ENCODE measurements at regions not wholly inside any gene's neighbourhood (a gene's known extent, or its start where the extent isn't known, plus 50 kb on each side); places are given as distances from the start of the nearest gene placed in this dataset.

- DNase-seq: no peak
Measured at GRCh38 chr1:220409771-220410595, 118.0 kb upstream of the MARK1 start.

DNA sequence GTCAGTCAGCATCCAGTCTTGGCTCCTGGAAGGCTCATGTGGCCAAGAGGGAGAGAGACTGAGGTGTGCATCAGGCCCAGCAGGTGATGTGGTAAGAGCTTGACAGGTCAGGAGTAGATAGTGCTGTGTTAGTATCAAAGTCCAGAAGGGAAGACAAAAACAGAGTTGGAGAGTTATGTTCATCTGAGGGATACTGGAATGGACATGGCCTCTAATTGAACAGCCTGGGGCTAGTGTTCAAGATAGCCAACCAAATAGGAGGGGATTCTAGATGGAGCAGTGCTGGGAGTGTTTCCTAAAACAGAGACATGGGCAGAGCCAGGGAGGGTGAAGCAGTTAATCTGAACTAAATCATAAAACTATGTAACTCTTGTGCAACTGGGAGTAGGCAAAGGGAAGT, 120.7 kb upstream of the MARK1 start:
- DNase-seq: no peak

- no peak for DNase-seq
Measured at GRCh38 chr1:220398238-220398637, 126.0 kb upstream of the RAB3GAP2 start.

DNA sequence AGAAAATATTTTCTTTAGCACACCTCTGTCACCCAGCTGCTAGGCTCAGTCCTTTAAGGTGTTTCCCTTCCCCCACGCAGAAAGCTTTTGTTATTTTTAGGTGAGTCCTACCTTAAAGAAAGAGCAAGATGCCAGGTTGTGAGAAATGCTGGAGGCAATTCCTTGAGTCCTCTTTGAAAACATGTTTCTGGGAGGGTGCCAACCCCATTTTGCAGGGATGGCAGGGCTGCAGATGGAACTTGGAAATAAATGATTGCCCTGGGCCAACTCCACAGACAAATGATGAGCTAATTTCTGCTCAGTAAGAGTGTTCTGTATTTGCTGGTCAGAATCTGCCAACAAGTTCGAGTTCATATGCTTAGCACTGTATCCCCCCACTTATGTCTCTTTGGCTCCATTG, 119.2 kb upstream of the RAB3GAP2 start:
- no peak for DNase-seq

DNA sequence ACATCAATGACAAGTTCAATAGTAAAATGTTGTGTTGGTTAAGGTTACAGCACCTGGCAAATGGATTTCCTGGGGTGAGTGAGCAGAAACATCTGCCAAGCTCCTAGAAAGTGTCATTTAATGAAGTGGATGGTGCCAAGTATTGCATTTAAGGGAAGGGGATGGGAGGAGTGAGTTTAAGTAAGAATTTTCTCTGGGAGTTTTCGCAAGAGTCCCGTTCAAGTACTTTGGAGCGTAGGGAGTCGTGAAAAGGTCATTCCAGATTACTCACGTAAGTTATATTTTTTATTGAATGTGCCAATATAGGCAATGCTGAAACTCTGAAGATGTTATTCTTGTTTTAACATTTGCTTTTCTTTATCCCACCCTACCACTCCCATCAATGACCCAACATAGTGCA, 117.4 kb upstream of the RAB3GAP2 start:
- DNase-seq: no peak

DNA sequence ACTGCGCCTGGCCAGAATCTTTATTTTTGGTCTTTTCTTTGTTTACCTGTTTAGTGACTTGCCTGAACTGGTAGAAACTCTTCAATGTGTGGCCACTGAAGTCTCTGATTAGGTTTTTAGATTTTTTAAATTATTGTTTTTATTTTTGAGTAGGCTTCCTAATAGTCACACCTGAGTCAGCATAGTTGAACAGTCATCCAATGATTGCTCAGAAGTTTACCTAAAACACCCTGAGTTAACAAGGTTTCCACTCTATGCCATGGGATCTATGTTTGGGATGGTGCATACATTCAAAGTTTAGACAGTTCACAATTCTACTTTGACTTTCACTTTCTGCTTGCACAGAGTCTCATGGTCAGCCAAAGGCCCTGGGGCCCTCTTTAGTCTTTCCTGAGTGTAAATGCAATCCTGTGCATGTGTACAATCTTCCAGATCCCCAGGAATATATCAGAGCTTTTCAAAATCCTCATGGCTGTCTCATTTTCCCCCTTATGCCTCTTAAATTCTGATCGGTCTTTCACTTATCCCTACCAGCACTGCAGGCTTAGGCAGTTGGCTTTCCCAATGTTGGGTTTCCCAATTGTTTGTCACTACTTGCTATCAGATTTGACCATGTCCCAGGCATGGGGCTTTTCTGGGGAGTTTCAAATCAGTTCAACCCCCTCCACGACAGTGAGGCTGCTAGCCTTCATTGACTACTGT, 114.4 kb upstream of the RAB3GAP2 start:
- DNase-seq: no peak

- DNase-seq: no peak
Measured at GRCh38 chr1:220385158-220385557, 112.9 kb upstream of the RAB3GAP2 start.

DNA sequence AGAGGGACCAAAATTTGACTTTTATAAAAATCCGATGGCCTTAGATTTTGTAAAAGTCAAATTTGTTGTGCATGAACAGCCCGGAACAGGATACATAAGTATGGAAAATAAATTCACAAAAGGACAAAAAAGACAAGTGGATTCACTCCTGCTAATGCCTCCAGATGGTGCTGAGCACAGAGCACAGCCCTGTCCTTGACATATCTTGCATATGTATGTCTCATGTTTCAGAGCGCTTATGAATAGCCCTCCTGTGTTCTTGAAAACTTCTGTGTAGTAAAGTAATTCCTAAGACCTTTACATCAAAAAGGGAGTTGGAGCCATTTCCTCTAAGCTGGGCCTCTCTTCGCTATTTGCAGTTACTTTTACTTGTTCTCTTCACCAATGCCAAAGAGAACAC, 110.7 kb upstream of the RAB3GAP2 start:
- no peak for DNase-seq

- DNase-seq: no peak
Measured at GRCh38 chr1:220380885-220381284, 108.6 kb upstream of the RAB3GAP2 start.

DNA sequence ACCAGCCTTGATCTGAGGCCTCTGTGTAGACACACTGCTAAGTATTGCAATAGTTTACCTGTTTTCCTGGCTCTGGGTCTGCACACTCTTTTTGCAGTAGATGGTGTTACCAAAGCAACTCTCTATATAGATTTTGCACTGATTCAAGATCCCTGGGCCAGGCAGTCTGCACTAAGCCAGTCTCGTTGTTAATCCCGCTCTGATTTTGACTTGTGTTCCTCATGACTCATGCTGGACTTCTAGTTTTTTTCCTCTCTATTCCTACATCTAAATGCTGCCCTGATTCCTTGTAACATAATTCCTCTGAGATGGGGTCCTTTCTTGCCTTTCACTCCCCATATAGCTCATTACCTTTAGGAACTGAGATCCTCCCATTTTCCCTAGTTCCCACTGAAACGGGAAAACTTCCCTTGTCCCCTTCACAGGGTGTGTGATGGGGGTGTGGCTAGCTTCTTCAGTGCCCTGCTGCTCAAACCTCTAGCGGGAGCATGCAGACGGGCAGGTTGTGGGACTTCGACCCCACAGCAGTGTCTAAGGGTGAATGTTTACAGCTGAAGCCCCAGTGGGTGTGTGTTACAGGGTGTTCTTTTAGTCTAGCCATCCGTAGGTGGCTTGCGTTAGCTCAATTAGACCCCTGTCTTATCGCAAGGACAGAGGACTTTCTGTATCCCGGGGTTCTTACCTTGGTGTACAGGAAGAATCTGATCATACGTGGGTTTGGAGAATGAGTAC, 106.5 kb upstream of the RAB3GAP2 start:
- DNase-seq: no peak

- no peak for DNase-seq
Measured at GRCh38 chr1:220375715-220376114, 103.5 kb upstream of the RAB3GAP2 start.

- no peak for DNase-seq
Measured at GRCh38 chr1:220374449-220374848, 102.2 kb upstream of the RAB3GAP2 start.

- DNase-seq: no peak
Measured at GRCh38 chr1:220372451-220372850, 100.2 kb upstream of the RAB3GAP2 start.

GRCh38 chr1:220371324-220371723, 99.1 kb upstream of the RAB3GAP2 start:
- no peak for DNase-seq

GRCh38 chr1:220370041-220370700, 97.9 kb upstream of the RAB3GAP2 start:
- no peak for DNase-seq

- DNase-seq: no peak
Measured at GRCh38 chr1:220369511-220369910, 97.3 kb upstream of the RAB3GAP2 start.

DNA sequence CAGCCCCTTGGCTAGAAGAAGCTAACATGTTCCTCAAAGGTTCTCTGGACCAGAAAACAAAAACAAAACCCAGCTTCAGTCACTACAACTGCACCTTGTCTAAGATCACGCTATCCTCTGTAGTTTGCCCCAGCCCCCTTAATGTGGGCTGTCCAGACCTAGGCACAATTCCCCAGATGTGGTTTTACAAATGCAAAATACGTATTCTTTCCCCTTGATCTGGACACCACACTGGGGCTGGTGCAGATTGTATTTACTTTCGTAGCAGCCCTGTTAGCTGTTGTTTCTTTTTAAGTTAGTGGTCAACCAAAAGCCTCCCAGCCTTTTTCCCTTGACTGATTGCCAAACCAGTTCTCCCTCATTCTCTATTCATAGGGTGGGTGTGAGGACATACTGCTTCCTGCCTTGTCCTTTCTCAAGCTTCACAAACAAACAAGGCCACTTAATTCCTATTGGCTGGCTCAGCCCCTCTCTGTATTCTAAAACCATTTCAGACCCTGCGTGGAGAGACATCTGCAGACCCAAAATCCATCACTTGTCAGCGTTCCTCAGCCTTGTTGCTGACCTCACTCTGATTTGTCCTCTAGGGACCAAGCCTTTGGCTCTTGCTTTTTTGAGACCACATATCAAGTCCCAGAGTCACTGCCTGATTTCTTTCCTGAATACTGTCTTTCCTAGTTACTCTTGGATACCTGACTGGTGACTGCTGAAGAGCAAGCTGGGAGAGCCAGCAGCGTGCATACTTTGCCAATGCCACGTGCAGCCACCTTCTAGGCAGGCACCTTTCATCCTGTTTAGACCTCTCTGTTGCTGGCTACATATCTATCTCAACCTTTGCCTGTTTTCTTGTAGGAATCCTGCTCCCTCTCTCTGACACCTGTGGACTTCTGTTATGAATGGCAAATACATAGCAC, 96.4 kb upstream of the RAB3GAP2 start:
- DNase-seq: no peak

GRCh38 chr1:220367833-220368232, 95.6 kb upstream of the RAB3GAP2 start:
- no peak for DNase-seq

DNA sequence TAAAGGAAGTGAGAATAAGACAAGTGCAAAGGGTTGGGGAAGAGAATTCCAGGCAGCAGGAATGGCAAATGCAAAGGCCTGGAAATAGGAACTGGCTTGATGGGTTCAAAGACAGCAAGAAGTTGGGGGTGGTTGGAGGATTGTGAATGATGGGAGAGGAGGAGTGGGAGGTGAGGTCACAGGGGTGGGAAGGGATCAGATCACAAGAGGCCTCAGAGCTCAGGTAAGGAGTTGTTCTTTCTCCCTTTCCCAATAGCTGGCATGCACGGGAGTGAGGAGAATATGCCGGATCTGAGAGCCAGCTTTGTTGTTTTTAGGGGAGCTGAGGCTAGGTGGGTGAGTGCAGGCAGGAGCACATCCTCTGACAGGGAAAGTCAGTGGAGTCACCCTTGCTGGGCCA, 94.0 kb upstream of the RAB3GAP2 start:
- no peak for DNase-seq

- no peak for DNase-seq
Measured at GRCh38 chr1:220363196-220363837, 91.1 kb upstream of the RAB3GAP2 start.

DNA sequence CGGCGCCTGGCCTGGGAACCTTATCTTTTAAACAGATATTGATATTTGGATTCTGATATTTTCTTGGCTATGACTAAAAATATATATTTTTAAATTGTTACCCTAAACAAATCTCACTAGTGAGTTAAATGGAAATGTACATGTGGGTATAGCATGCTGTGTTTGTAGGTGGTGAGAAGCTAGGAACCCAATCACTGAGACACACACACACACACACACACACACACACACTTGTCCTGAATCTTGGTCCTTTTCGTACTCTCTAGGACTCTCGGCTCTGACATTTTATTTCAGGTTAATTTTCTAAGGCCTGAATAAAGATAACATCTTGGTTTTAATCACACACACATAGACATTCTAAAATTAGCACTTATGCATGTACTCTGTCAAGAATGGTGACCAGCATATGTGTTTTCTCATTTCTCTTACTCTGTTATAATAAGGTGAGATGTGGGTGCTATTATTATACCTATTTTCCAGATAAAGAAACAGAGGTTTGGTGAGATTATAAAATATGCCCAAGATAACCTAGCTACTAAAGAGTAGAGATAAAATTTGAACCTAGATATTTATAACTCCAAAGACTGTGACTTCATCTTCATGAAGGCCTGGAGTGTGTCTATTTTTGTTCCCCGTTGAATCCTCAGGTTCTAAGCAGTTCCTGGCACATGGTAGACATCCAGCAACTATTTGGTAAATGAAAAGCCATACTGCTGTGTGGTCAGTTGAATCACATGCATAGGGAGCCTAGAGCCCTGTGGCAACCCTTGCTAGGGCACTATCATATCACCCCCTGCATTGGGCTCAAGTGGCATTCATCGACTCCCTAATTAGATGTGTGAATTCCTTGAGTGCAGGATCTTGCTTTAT, 85.0 kb upstream of the RAB3GAP2 start:
- DNase-seq: no peak
